ENCODE measurements at regions not wholly inside any gene's neighbourhood (a gene's known extent, or its start where the extent isn't known, plus 50 kb on each side); places are given as distances from the start of the nearest gene placed in this dataset.

GRCh38 chr1:58924016-58924565 lies 140.2 kb upstream of the JUN start:
- no peak for DNase-seq
- in situ Hi-C loops (cut with HindIII; ENCODE audit: low pct_ligation_motif_present, low pct_unique_long_range_greater_than_20kb, low sequenced_read_pairs), result no loop called here

GRCh38 chr1:58924821-58925220 lies 141.0 kb upstream of the JUN start:
- in situ Hi-C loops (cut with HindIII; ENCODE audit: low pct_ligation_motif_present, low pct_unique_long_range_greater_than_20kb, low sequenced_read_pairs), result no loop called here
- DNase-seq, result no peak

DNA sequence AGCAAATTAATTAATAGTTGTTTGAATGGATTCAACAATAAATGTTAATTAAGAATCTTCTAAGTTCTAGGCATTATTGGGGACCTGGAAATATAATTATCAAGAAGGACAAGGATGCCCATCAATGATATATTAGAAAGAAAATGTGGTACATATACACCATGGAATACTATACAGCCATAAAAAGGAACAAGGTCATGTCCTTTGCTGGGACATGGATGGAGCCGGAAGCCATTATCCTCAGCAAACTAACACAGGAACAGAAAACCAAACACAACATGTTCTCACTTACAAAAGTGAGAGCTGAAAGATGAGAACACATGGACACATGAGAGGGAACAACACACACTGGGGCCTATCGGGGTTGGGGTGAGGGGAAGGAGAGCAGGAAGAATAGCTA lies 141.4 kb upstream of the JUN start:
- in situ Hi-C loops (cut with HindIII; ENCODE audit: low pct_ligation_motif_present, low pct_unique_long_range_greater_than_20kb, low sequenced_read_pairs), result no loop called here
- DNase-seq, result no peak

DNA sequence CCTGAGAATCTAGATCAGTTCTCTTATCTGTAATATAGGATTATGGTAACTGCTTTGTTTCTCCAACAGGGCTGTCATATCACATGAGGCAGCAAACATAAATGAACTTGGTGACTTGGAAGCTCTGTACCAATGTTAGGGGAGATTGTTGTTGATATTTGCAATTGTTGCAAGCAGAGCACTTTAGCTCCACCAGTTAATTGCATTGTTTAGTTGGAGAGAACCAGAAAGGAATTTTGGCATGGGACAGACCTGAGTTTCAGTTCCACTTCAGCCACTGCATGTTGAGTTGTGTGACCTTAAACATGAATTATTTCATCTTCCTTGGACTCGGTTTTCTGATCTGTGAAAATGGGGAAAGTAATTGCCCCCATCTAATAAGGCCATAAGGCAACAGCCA lies 142.3 kb upstream of the JUN start:
- no peak for DNase-seq
- in situ Hi-C loops (cut with HindIII; ENCODE audit: low pct_ligation_motif_present, low pct_unique_long_range_greater_than_20kb, low sequenced_read_pairs), result no loop called here

GRCh38 chr1:58927041-58927721 lies 143.3 kb upstream of the JUN start:
- in situ Hi-C loops (cut with HindIII; ENCODE audit: low pct_ligation_motif_present, low pct_unique_long_range_greater_than_20kb, low sequenced_read_pairs), result no loop called here
- DNase-seq, result no peak

GRCh38 chr1:58927722-58928085 lies 143.9 kb upstream of the JUN start:
- in situ Hi-C loops (cut with HindIII; ENCODE audit: low pct_ligation_motif_present, low pct_unique_long_range_greater_than_20kb, low sequenced_read_pairs), result no loop called here
- DNase-seq, result no peak

GRCh38 chr1:58928514-58928913 lies 144.7 kb upstream of the JUN start:
- DNase-seq, result no peak
- in situ Hi-C loops (cut with HindIII; ENCODE audit: low pct_ligation_motif_present, low pct_unique_long_range_greater_than_20kb, low sequenced_read_pairs), result no loop called here

GRCh38 chr1:58929671-58930325 lies 146.0 kb upstream of the JUN start:
- DNase-seq, result no peak

GRCh38 chr1:58931024-58931423 lies 147.2 kb upstream of the JUN start:
- in situ Hi-C loops (cut with HindIII; ENCODE audit: low pct_ligation_motif_present, low pct_unique_long_range_greater_than_20kb, low sequenced_read_pairs), result no loop called here
- no peak for DNase-seq

More at GRCh38 chr1:58929671-58930325, 146.0 kb upstream of the JUN start:
- in situ Hi-C loops (cut with HindIII; ENCODE audit: low pct_ligation_motif_present, low pct_unique_long_range_greater_than_20kb, low sequenced_read_pairs), result no loop called here

DNA sequence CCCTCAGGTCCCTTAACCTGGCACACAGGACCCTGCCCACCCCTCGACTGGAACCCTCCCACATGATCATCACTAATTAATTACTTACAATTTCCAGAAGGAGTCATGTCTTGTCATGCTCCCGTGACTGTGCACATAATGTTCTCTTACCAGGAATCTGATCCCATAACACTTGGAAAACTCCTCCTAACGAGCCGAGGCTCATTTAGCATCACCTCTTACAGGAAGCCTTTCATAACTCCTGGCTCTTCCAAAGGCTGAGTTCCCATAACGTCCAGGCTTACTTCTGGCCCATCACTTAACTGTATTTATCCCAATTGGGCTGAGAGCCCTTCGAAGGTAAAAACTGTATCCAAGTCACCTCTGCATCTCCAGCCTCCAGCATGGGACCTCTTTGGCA lies 147.9 kb upstream of the JUN start:
- no peak for DNase-seq
- in situ Hi-C loops (cut with HindIII; ENCODE audit: low pct_ligation_motif_present, low pct_unique_long_range_greater_than_20kb, low sequenced_read_pairs), result no loop called here

GRCh38 chr1:58932859-58933598 lies 149.2 kb upstream of the JUN start:
- in situ Hi-C loops (cut with HindIII; ENCODE audit: low pct_ligation_motif_present, low pct_unique_long_range_greater_than_20kb, low sequenced_read_pairs), result no loop called here
- peak; percentile 88 for DNase-seq

GRCh38 chr1:58933599-58933926 lies 149.7 kb upstream of the JUN start:
- DNase-seq, result peak; percentile 9
- in situ Hi-C loops (cut with HindIII; ENCODE audit: low pct_ligation_motif_present, low pct_unique_long_range_greater_than_20kb, low sequenced_read_pairs), result no loop called here

DNA sequence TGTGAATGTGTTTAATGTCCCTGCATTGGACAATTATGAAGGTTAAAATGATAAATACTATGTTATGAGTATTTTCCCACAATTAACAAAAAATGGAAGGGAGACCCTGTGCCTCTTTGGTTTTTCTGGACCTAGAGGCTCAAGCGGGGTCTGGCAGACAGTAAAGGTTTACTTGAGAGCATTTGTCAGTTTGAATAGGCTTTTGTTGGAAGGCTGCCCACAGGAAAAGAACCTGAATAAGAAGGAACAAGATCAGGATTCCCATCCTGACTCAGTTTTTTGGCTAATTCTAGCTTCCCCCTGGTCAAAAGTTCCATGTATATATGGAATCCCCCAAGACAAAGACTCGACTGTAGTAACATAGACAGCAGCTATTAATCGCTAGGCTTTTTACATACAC lies 150.9 kb upstream of the JUN start:
- in situ Hi-C loops (cut with HindIII; ENCODE audit: low pct_ligation_motif_present, low pct_unique_long_range_greater_than_20kb, low sequenced_read_pairs), result no loop called here
- DNase-seq, result no peak

- in situ Hi-C loops (cut with HindIII; ENCODE audit: low pct_ligation_motif_present, low pct_unique_long_range_greater_than_20kb, low sequenced_read_pairs), result no loop called here
- DNase-seq, result no peak
Observed at GRCh38 chr1:58936973-58937372, 153.1 kb upstream of the JUN start.

DNA sequence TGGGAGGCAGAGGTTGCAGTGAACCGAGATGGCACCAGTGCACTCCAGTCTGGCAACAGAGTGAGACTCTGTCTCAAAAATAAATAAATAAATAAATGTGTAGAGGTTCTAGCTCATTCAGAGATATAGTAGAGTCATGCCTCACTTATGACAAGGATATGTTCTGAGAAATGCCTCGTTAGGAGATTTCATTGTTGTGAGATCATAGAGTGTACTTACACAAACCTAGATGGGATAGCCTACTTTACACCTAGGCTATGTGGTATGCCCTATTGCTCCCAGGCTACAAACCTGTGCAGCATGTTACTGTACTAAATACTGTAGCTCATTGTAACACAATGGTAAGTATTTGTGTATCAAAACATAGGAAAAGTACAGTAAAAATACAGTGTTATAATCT lies 155.3 kb upstream of the JUN start:
- no peak for DNase-seq
- in situ Hi-C loops (cut with HindIII; ENCODE audit: low pct_ligation_motif_present, low pct_unique_long_range_greater_than_20kb, low sequenced_read_pairs), result no loop called here

DNA sequence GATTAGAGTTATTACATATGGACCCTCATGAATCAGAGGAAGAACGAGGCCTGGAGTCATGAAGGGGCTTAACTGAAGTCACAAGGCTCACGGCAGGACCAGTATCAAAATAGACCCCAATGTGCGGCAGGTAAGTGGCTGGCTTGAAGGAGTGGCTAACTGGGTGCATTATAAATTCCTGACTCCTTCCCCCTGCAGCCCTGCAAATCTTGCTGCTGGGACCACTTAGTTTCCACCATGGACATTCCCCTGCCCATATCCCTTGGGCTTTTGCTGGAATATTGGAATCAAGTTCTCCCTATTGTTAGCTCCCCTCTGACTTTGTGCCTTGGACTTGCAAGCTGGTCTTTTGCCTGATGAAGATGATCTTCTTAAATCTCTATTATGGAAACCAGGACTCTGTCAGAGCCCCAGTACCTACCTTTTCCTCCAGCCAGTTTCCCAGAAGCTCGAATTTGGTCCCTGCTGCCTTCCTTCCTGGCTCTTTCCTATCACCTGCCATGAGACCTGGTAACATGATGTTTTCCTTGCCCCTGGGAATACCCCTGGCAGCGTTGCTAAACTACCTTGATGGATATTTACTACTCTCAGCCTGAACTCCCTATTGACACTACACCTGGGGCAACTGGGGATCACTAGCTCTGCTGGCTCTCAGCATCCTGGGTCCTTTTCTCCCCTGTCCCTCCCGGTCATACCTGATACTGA lies 156.0 kb upstream of the JUN start:
- in situ Hi-C loops (cut with HindIII; ENCODE audit: low pct_ligation_motif_present, low pct_unique_long_range_greater_than_20kb, low sequenced_read_pairs), result no loop called here
- DNase-seq, result no peak

GRCh38 chr1:58941471-58942289 lies 157.8 kb upstream of the JUN start:
- DNase-seq, result no peak
- in situ Hi-C loops (cut with HindIII; ENCODE audit: low pct_ligation_motif_present, low pct_unique_long_range_greater_than_20kb, low sequenced_read_pairs), result no loop called here

- DNase-seq, result no peak
- in situ Hi-C loops (cut with HindIII; ENCODE audit: low pct_ligation_motif_present, low pct_unique_long_range_greater_than_20kb, low sequenced_read_pairs), result no loop called here
Observed at GRCh38 chr1:58942759-58943191, 158.9 kb upstream of the JUN start.
